Stimulated activated CD8-positive, alpha-beta memory T cell treated with anti-CD3 and anti-CD28 coated beads, Interleukin-15, amount 100 ng/mL, for 1 hour (primary cell): ENCODE measurements at regions not wholly inside any gene's neighbourhood (a gene's known extent, or its start where the extent isn't known, plus 50 kb on each side); places are given as distances from the start of the nearest gene placed in this dataset.
"Not testable (repeated sequence)": the region's sequence is repeated elsewhere in the genome, so short reads cannot be mapped to it uniquely, and the experiment has no call there.

Experiments
- DNase-seq: peaks from one replicate; pipeline ENCODE4 v3.0.0-alpha.2; 2020; ENCODE audit warnings: low read depth

- DNase-seq = no peak
Measured at GRCh38 chr22:49525801-49526535, 301.7 kb downstream of the BRD1 start.

- no peak for DNase-seq
Measured at GRCh38 chr22:49525360-49525759, 302.3 kb downstream of the BRD1 start.

GRCh38 chr22:49524362-49524761, 303.3 kb downstream of the BRD1 start:
- DNase-seq = no peak

GRCh38 chr22:49523374-49524008, 304.2 kb downstream of the BRD1 start:
- DNase-seq = no peak

- DNase-seq = no peak
Measured at GRCh38 chr22:49522582-49523373, 304.9 kb downstream of the BRD1 start.

- no peak for DNase-seq
Measured at GRCh38 chr22:49521787-49522224, 305.9 kb downstream of the BRD1 start.

GRCh38 chr22:49519117-49519737, 308.4 kb downstream of the BRD1 start:
- no peak for DNase-seq

- DNase-seq = no peak
Measured at GRCh38 chr22:49518436-49518970, 309.2 kb downstream of the BRD1 start.

- DNase-seq = no peak
Measured at GRCh38 chr22:49517667-49518185, 309.9 kb downstream of the BRD1 start.

GRCh38 chr22:49517211-49517610, 310.5 kb downstream of the BRD1 start:
- no peak for DNase-seq

- DNase-seq = no peak
Measured at GRCh38 chr22:49515475-49515874, 312.2 kb downstream of the BRD1 start.

- no peak for DNase-seq
Measured at GRCh38 chr22:49514641-49515040, 313.0 kb downstream of the BRD1 start.

- DNase-seq = no peak
Measured at GRCh38 chr22:49514211-49514610, 313.5 kb downstream of the BRD1 start.

GRCh38 chr22:49513358-49513851, 314.3 kb downstream of the BRD1 start:
- DNase-seq = no peak

GRCh38 chr22:49512487-49513165, 315.0 kb downstream of the BRD1 start:
- no peak for DNase-seq

- DNase-seq = not testable (repeated sequence)
Measured at GRCh38 chr22:49511393-49512189, 316.1 kb downstream of the BRD1 start.

GRCh38 chr22:49510718-49511117, 317.0 kb downstream of the BRD1 start:
- no peak for DNase-seq

- DNase-seq = no peak
Measured at GRCh38 chr22:49509016-49509415, 318.7 kb downstream of the BRD1 start.

- no peak for DNase-seq
Measured at GRCh38 chr22:49508561-49508960, 319.1 kb downstream of the BRD1 start.

- DNase-seq = no peak
Measured at GRCh38 chr22:49507607-49508292, 319.9 kb downstream of the BRD1 start.
